ENCODE measurements at regions not wholly inside any gene's neighbourhood (a gene's known extent, or its start where the extent isn't known, plus 50 kb on each side); places are given as distances from the start of the nearest gene placed in this dataset.

- no peak for TF ChIP-seq CTCF (conservative IDR thresholded peaks at IDR 0.05 in 1 of 2, IDR thresholded peaks at IDR 0.05 in 1 of 2; ENCODE audit: extremely low read depth in 1 of 2, insufficient read depth in 1 of 2, low read depth in 1 of 2, low read length in 2 of 2)
- no peak for TF ChIP-seq EZH2 (IDR thresholded peaks at IDR 0.05; ENCODE audit: borderline replicate concordance, low read length)
These were observed 539.3 kb downstream of the RBFOX1 start for GRCh38 chr16:7871979-7872378.
